ENCODE measurements at regions not wholly inside any gene's neighbourhood (a gene's known extent, or its start where the extent isn't known, plus 50 kb on each side); places are given as distances from the start of the nearest gene placed in this dataset.

DNA sequence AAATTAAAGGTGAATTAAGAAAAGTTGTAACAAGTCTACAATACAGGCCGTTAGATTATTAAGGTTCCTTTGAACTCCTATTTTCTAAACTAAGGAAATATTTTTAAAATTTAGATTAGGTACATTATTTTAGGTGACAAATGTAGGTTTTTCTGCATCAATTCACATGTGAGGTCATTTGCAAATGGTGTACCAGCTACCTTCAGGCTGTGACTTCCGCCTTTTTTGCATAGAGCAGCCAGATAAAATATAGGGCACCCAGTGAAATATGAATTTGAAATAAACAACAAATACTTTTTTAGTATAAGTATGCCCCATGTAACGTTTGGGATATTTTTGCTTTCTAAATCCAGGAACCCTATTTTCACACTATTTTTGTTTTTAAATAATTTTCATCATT lies 544.0 kb downstream of the LMO4 start:
- no peak for TF ChIP-seq EP300 (IDR thresholded peaks at IDR 0.05)
- no peak for TF ChIP-seq POLR2AphosphoS5 (IDR thresholded peaks at IDR 0.05)
- TF ChIP-seq, protein P1, sequence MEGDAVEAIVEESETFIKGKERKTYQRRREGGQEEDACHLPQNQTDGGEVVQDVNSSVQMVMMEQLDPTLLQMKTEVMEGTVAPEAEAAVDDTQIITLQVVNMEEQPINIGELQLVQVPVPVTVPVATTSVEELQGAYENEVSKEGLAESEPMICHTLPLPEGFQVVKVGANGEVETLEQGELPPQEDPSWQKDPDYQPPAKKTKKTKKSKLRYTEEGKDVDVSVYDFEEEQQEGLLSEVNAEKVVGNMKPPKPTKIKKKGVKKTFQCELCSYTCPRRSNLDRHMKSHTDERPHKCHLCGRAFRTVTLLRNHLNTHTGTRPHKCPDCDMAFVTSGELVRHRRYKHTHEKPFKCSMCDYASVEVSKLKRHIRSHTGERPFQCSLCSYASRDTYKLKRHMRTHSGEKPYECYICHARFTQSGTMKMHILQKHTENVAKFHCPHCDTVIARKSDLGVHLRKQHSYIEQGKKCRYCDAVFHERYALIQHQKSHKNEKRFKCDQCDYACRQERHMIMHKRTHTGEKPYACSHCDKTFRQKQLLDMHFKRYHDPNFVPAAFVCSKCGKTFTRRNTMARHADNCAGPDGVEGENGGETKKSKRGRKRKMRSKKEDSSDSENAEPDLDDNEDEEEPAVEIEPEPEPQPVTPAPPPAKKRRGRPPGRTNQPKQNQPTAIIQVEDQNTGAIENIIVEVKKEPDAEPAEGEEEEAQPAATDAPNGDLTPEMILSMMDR (IDR thresholded peaks at IDR 0.05), result no peak
- TF ChIP-seq POLR2A (IDR thresholded peaks at IDR 0.05), result no peak
